Activated CD8-positive, alpha-beta T cell treated with anti-CD3 and anti-CD28 coated beads for 36 hours (primary cell): ENCODE measurements at regions not wholly inside any gene's neighbourhood (a gene's known extent, or its start where the extent isn't known, plus 50 kb on each side); places are given as distances from the start of the nearest gene placed in this dataset.

Experiments used
- ATAC-seq: fragments of 200-7000 bp; cut with Tn5 transposase; one replicate; pipeline ENCODE4 v1.10.0; 2021; ENCODE audit warnings: mild to moderate bottlenecking, moderate library complexity
- CTCF ChIA-PET: fragments of 350-600 bp; sonication (Branson Sonifier 250); formaldehyde crosslinking; loops from one replicate; lab custom pipeline; 2021; ENCODE audit warnings: antibody characterized with exemption; lab: Charles Lee
- POLR2A ChIA-PET: fragments of 350-600 bp; sonication (Branson Sonifier 250); formaldehyde crosslinking; loops from one replicate; lab custom pipeline; 2021; ENCODE audit warnings: antibody characterized with exemption; lab: Charles Lee
- DNase-seq: peaks from one replicate; pipeline ENCODE4 v3.0.0-alpha.2; 2020
- H3K27ac Mint-ChIP-seq: one replicate; pipeline ENCODE4 v1.8.0; 2021; ENCODE audit warnings: mild to moderate bottlenecking, mixed read lengths
- H3K27me3 Mint-ChIP-seq: one replicate; pipeline ENCODE4 v1.8.0; 2021; ENCODE audit warnings: mixed read lengths
- H3K36me3 Mint-ChIP-seq: one replicate; pipeline ENCODE4 v1.8.0; 2021; ENCODE audit warnings: low read depth, mixed read lengths
- H3K4me1 Mint-ChIP-seq: one replicate; pipeline ENCODE4 v1.8.0; 2021; ENCODE audit warnings: low read depth, mixed read lengths
- H3K4me3 Mint-ChIP-seq: one replicate; pipeline ENCODE4 v1.8.0; 2021; ENCODE audit warnings: mild to moderate bottlenecking, moderate library complexity, mixed read lengths
- H3K9me3 Mint-ChIP-seq: one replicate; pipeline ENCODE4 v1.8.0; 2021; ENCODE audit warnings: mixed read lengths
- CTCF ChIP-seq: fragments of 200-600 bp; IDR thresholded peaks from one replicate; pipeline ENCODE4 v1.8.0; 2022; ENCODE audit warnings: antibody characterized with exemption, mild to moderate bottlenecking
- intact Hi-C: fragments of 100-400 bp; cut with micrococcal nuclease; formaldehyde crosslinking; loops from one replicate; pipeline ENCODE4 v1.10.0; 2022

GRCh38 chr14:98555440-98555839 lies 716.6 kb downstream of the BCL11B start:
- H3K27ac Mint-ChIP-seq, result no peak overlapping the region
- peaks cover 2% of the 10 kb centered on the region for H3K36me3 Mint-ChIP-seq
- TF ChIP-seq CTCF, result no peak
- intact Hi-C loops, result no loop called here
- no peak for ATAC-seq
- no peaks in the 10 kb centered on the region for H3K4me1 Mint-ChIP-seq
- DNase-seq, result no peak
- H3K9me3 Mint-ChIP-seq, result peaks cover 5% of the 10 kb centered on the region
- CTCF ChIA-PET, result no interaction called here
- H3K27me3 Mint-ChIP-seq, result no peaks in the 10 kb centered on the region
- POLR2A ChIA-PET, result interaction anchor here (0.7 kb wide), 2 partner anchors 9 to 385 kb away, joined by 3 read pairs; no protein-coding TSS in a partner anchor
- no peak overlapping the region for H3K4me3 Mint-ChIP-seq

GRCh38 chr14:98564006-98564405 lies 708.0 kb downstream of the BCL11B start:
- POLR2A ChIA-PET, result no interaction called here
- DNase-seq, result no peak
- Mint-ChIP-seq H3K4me1 (no peaks in the 10 kb centered on the region), H3K9me3 (no peaks in the 10 kb centered on the region), H3K36me3 (no peaks in the 10 kb centered on the region), H3K27ac (no peak overlapping the region), H3K27me3 (no peaks in the 10 kb centered on the region), H3K4me3 (no peak overlapping the region)
- no peak for TF ChIP-seq CTCF
- CTCF ChIA-PET, result interaction anchor here (1.6 kb wide), 1 partner anchor 425 kb away, joined by 4 read pairs; no protein-coding TSS in a partner anchor
- ATAC-seq, result no peak
- intact Hi-C loops, result no loop called here

DNA sequence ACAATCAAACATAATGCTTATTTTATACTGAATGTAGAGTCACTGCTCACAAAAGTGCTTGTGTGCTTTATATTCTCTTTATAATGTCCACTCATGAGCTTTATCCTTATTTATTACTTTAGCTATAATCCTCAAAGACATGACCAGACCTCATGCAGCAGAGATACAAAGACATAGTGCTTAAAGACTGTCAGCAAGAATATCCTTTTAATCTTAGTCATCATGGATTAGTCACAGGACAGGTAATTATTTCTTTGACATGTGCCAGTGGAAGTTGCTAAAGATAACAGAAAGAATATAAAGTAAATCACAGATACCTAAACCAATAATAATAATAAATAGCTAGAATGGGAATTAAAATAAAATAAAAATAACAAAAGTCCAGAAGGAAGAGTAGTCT lies 707.5 kb downstream of the BCL11B start:
- no peak overlapping the region for H3K27ac Mint-ChIP-seq
- ATAC-seq, result no peak
- intact Hi-C loops, result no loop called here
- POLR2A ChIA-PET, result interaction anchor here (0.6 kb wide), 1 partner anchor 9 kb away, joined by 3 read pairs; no protein-coding TSS in a partner anchor
- H3K4me1 Mint-ChIP-seq, result no peaks in the 10 kb centered on the region
- no peak for TF ChIP-seq CTCF
- CTCF ChIA-PET, result interaction anchor here (1.6 kb wide), 1 partner anchor 425 kb away, joined by 4 read pairs; no protein-coding TSS in a partner anchor
- DNase-seq, result no peak
- no peak overlapping the region for H3K4me3 Mint-ChIP-seq
- H3K9me3 Mint-ChIP-seq, result no peaks in the 10 kb centered on the region
- no peaks in the 10 kb centered on the region for H3K27me3 Mint-ChIP-seq
- no peaks in the 10 kb centered on the region for H3K36me3 Mint-ChIP-seq

- no peak for TF ChIP-seq CTCF
- intact Hi-C loops, result no loop called here
- DNase-seq (no peak), ATAC-seq (no peak)
- ChIA-PET CTCF (no interaction called here), POLR2A (no interaction called here)
- Mint-ChIP-seq H3K36me3 (no peaks in the 10 kb centered on the region), H3K9me3 (peaks cover 4% of the 10 kb centered on the region), H3K4me1 (no peaks in the 10 kb centered on the region), H3K4me3 (no peak overlapping the region), H3K27me3 (no peaks in the 10 kb centered on the region), H3K27ac (no peak overlapping the region)
Measured at GRCh38 chr14:98571104-98571503, 700.9 kb downstream of the BCL11B start.

DNA sequence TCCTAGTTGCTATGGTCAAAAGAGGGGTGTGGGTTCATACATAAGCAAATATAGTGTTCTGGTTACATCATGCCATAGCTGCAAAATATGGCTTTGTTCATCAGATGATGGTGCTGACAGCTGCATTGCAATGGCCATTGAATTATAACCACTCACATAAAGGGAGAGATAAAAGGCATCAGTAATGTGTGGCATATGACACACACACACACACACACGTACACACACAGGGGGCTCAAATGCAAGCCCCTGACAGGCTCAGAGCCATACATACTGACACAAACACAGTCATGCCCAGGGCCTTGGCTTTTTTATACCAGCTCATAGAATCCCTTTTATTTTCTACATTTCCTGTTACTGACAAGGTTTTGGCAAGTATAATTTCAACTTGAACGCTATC lies 698.9 kb downstream of the BCL11B start:
- TF ChIP-seq CTCF, result no peak
- POLR2A ChIA-PET, result interaction anchor here (0.6 kb wide), 1 partner anchor 498 kb away, joined by 3 read pairs; no protein-coding TSS in a partner anchor
- ATAC-seq, result no peak
- Mint-ChIP-seq H3K27ac (no peak overlapping the region), H3K4me3 (no peak overlapping the region), H3K36me3 (no peaks in the 10 kb centered on the region), H3K27me3 (no peaks in the 10 kb centered on the region), H3K4me1 (no peaks in the 10 kb centered on the region), H3K9me3 (peaks cover 4% of the 10 kb centered on the region)
- intact Hi-C loops, result no loop called here
- CTCF ChIA-PET, result no interaction called here
- no peak for DNase-seq
